OCI-LY7 (cell line): ENCODE measurements at regions not wholly inside any gene's neighbourhood (a gene's known extent, or its start where the extent isn't known, plus 50 kb on each side); places are given as distances from the start of the nearest gene placed in this dataset.

ENCODE experiments used
- BruUV-seq: library from RNA; stranded (reverse); fragments of 400-500 nt; replicated peaks from 2 replicates; lab custom pipeline; 2021; lab: Mats Ljungman, UMichigan
- CTCF ChIA-PET: fragments of 300-600 bp; sonication (Branson Sonifier 250); formaldehyde crosslinking; loops from one replicate; lab custom pipeline; 2022; ENCODE audit warnings: antibody characterized with exemption; ENCODE audit not compliant: unreplicated experiment; lab: Charles Lee
- POLR2A ChIA-PET: fragments of 300-600 bp; sonication (Branson Sonifier 250); formaldehyde crosslinking; loops from one replicate; lab custom pipeline; 2022; ENCODE audit warnings: antibody characterized with exemption; lab: Charles Lee
- DNase-seq: peaks from one replicate; pipeline ENCODE4 v3.0.0-alpha.2; 2015; ENCODE audit warnings: low spot score
- H2AFZ ChIP-seq: fragments of 200-600 bp; sonication (generic), shearing (Covaris generic); 2 replicates; pipeline ENCODE4 v1.6.1; 2014; ENCODE audit warnings: mild to moderate bottlenecking, antibody characterized with exemption, low read length, moderate library complexity
- H3K27ac ChIP-seq: fragments of 200-600 bp; sonication (generic); 2 replicates; pipeline ENCODE4 v1.5.1; 2014; ENCODE audit warnings: mixed run types, low read depth, mild to moderate bottlenecking, moderate library complexity, low read length, inconsistent platforms; ENCODE audit not compliant: poor library complexity, severe bottlenecking
- H3K36me3 ChIP-seq: fragments of 200-600 bp; sonication (generic); 2 replicates; pipeline ENCODE4 v1.6.1; 2014; ENCODE audit warnings: mild to moderate bottlenecking, antibody characterized with exemption, low read length, moderate library complexity, mixed read lengths; ENCODE audit not compliant: insufficient read depth
- H3K4me1 ChIP-seq: fragments of 200-600 bp; sonication (generic); 2 replicates; pipeline ENCODE4 v1.5.1; 2014; ENCODE audit warnings: mild to moderate bottlenecking, low read length; ENCODE audit not compliant: insufficient read depth, poor library complexity, severe bottlenecking
- H3K4me2 ChIP-seq: fragments of 200-600 bp; sonication (generic); 2 replicates; pipeline ENCODE4 v1.6.1; 2014; ENCODE audit warnings: mild to moderate bottlenecking, low read length
- H3K4me3 ChIP-seq: fragments of 200-600 bp; sonication (generic); 2 replicates; pipeline ENCODE4 v1.5.1; 2014; ENCODE audit warnings: mild to moderate bottlenecking, low read depth, low read length; ENCODE audit not compliant: poor library complexity, severe bottlenecking
- H3K79me2 ChIP-seq: fragments of 200-600 bp; sonication (generic); 2 replicates; pipeline ENCODE4 v1.6.1; 2016; ENCODE audit warnings: low read depth, mild to moderate bottlenecking, low read length, moderate library complexity, mixed read lengths; ENCODE audit not compliant: insufficient read depth
- H3K9me2 ChIP-seq: fragments of 200-600 bp; sonication (generic); 2 replicates; pipeline ENCODE4 v1.6.1; 2016; ENCODE audit warnings: mild to moderate bottlenecking, low read length, mixed read lengths; ENCODE audit not compliant: insufficient read depth
- H3K9me3 ChIP-seq: fragments of 200-600 bp; sonication (generic); 2 replicates; pipeline ENCODE4 v1.6.1; 2014; ENCODE audit warnings: mild to moderate bottlenecking, mixed run types, low read length, mixed read lengths
- H4K20me1 ChIP-seq: fragments of 200-600 bp; sonication (generic); 2 replicates; pipeline ENCODE4 v1.6.1; 2014; ENCODE audit warnings: mild to moderate bottlenecking, antibody characterized with exemption, low read length, moderate library complexity, mixed read lengths; ENCODE audit not compliant: insufficient read depth
- EZH2phosphoT487 ChIP-seq: fragments of 200-600 bp; sonication (generic); IDR thresholded peaks from 2 replicates; pipeline ENCODE4 v1.6.1; 2018; ENCODE audit warnings: low read depth, borderline replicate concordance, mild to moderate bottlenecking, mixed run types, antibody characterized with exemption, low read length, moderate library complexity, mixed read lengths
- intact Hi-C: fragments of 100-400 bp; cut with micrococcal nuclease; formaldehyde crosslinking; loops from one replicate; pipeline ENCODE4 v1.10.0; 2022; ENCODE audit not compliant: unreplicated experiment
- TF ChIP-seq, protein P1 (sequence below): fragments of 200-600 bp; sonication (generic); conservative IDR thresholded peaks from 2 replicates; pipeline ENCODE4 v1.5.1; 2014; ENCODE audit warnings: mild to moderate bottlenecking, antibody characterized with exemption, low read length, moderate library complexity, mixed read lengths

- DNase-seq: no peak
- Histone ChIP-seq H3K4me1 (no peaks in the 10 kb centered on the region), H3K4me3 (no peak overlapping the region), H3K9me2 (no peaks in the 10 kb centered on the region), H2AFZ (no peak overlapping the region), H3K36me3 (no peaks in the 10 kb centered on the region), H3K79me2 (no peaks in the 10 kb centered on the region), H3K27ac (no peak overlapping the region), H3K9me3 (0 out of 2 replicates have a peak, but pooled peaks cover 9% of the 10 kb centered on the region), H4K20me1 (no peaks in the 10 kb centered on the region), H3K4me2 (no peak overlapping the region)
- TF ChIP-seq, protein P1, sequence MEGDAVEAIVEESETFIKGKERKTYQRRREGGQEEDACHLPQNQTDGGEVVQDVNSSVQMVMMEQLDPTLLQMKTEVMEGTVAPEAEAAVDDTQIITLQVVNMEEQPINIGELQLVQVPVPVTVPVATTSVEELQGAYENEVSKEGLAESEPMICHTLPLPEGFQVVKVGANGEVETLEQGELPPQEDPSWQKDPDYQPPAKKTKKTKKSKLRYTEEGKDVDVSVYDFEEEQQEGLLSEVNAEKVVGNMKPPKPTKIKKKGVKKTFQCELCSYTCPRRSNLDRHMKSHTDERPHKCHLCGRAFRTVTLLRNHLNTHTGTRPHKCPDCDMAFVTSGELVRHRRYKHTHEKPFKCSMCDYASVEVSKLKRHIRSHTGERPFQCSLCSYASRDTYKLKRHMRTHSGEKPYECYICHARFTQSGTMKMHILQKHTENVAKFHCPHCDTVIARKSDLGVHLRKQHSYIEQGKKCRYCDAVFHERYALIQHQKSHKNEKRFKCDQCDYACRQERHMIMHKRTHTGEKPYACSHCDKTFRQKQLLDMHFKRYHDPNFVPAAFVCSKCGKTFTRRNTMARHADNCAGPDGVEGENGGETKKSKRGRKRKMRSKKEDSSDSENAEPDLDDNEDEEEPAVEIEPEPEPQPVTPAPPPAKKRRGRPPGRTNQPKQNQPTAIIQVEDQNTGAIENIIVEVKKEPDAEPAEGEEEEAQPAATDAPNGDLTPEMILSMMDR: no peak
- TF ChIP-seq EZH2phosphoT487: no peak
- no TSS peak for BruUV-seq
- ChIA-PET POLR2A (no interaction called here), CTCF (no interaction called here)
- intact Hi-C loops: no loop called here
Measured at GRCh38 chr16:9241177-9241576, 149.7 kb downstream of the HAPSTR1 start.

DNA sequence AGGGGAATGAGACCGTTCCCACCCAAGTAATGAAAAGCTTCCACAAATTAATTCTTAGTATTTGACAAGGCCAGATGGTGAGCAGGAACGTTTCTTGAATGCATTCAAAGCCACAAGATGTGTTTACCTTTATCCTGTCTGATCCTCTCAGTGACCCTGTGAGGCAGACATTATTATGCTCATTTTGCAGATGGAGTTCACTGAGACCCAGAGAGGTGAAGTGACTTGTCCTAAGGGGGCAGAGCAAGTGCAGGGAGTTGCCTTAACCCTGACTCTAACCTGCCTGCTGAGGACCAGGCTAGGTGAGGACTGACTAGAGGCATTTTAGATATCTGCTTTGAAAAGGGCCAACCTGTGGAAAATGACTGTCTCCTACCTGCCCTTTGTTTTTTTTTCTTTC lies 156.7 kb downstream of the HAPSTR1 start:
- Histone ChIP-seq H3K27ac (no peak overlapping the region), H3K4me2 (no peak overlapping the region), H3K4me1 (no peaks in the 10 kb centered on the region), H3K4me3 (no peak overlapping the region), H3K9me2 (no peaks in the 10 kb centered on the region), H3K36me3 (no peaks in the 10 kb centered on the region), H4K20me1 (no peaks in the 10 kb centered on the region), H2AFZ (no peak overlapping the region), H3K79me2 (no peaks in the 10 kb centered on the region), H3K9me3 (no peaks in the 10 kb centered on the region)
- ChIA-PET POLR2A (interaction anchor here (0.6 kb wide), 2 partner anchors 24 to 33 kb away, joined by 3 read pairs; no protein-coding TSS in a partner anchor), CTCF (no interaction called here)
- DNase-seq: no peak
- BruUV-seq: no TSS peak
- no peak for TF ChIP-seq EZH2phosphoT487
- TF ChIP-seq, protein P1: no peak
- intact Hi-C loops: no loop called here

DNA sequence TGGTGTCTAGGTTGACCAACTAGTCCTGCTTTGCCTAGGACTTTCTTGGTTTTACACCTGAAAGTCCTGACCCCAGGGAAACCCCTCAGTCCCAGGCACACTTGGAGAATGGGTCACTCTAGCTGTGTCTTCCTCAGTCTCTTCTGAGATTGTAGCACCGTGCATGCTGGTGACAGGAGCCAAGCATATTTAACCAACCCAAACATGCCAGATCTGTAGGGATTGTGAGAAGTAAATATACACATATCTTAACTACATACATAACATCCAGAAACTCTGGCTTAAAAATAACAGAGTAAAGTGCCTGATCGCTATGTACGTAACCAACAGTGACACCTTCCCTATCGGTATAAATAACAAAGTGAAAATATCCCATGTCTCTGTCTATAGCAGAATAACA lies 158.1 kb downstream of the HAPSTR1 start:
- no TSS peak for BruUV-seq
- no peaks in the 10 kb centered on the region for H4K20me1 ChIP-seq
- H3K27ac ChIP-seq: no peak overlapping the region
- H2AFZ ChIP-seq: no peak overlapping the region
- no peaks in the 10 kb centered on the region for H3K36me3 ChIP-seq
- intact Hi-C loops: no loop called here
- no peaks in the 10 kb centered on the region for H3K9me3 ChIP-seq
- no peaks in the 10 kb centered on the region for H3K9me2 ChIP-seq
- H3K4me1 ChIP-seq: no peaks in the 10 kb centered on the region
- DNase-seq: no peak
- ChIA-PET CTCF (no interaction called here), POLR2A (no interaction called here)
- no peak overlapping the region for H3K4me2 ChIP-seq
- TF ChIP-seq, protein P1: no peak
- no peak for TF ChIP-seq EZH2phosphoT487
- H3K79me2 ChIP-seq: no peaks in the 10 kb centered on the region
- H3K4me3 ChIP-seq: no peak overlapping the region
